HL-60 (cell line): ENCODE measurements at regions not wholly inside any gene's neighbourhood (a gene's known extent, or its start where the extent isn't known, plus 50 kb on each side); places are given as distances from the start of the nearest gene placed in this dataset.

ENCODE experiments used
- DNase-seq, 2 experiments: peaks; one replicate each; pipeline ENCODE4 v3.0.0-alpha.2; 2010 to 2020; ENCODE audit warnings: low read depth in 1 of 2, low spot score in 1 of 2
- H3K27ac ChIP-seq: fragments of 250-450 bp; sonication (Bioruptor Pico); replicated peaks from 2 replicates; pipeline ENCODE4 v1.5.1; 2020; ENCODE audit warnings: mild to moderate bottlenecking, moderate library complexity
- H3K27me3 ChIP-seq: fragments of 250-450 bp; sonication (Bioruptor Pico); 2 replicates; pipeline ENCODE4 v1.5.1; 2021; ENCODE audit warnings: mild to moderate bottlenecking, moderate library complexity; ENCODE audit not compliant: insufficient read depth, poor library complexity, severe bottlenecking
- H3K4me3 ChIP-seq: replicated peaks from 2 replicates; pipeline ENCODE4 v1.5.1; 2011; ENCODE audit warnings: mild to moderate bottlenecking, control low read depth, low read length; ENCODE audit not compliant: insufficient read depth
- GABPA ChIP-seq: IDR thresholded peaks from 2 replicates; pipeline ENCODE4 v1.6.1; 2012; ENCODE audit warnings: low read depth
- POLR2AphosphoS5 ChIP-seq: IDR thresholded peaks from 2 replicates; pipeline ENCODE4 v1.6.1; 2012; ENCODE audit warnings: low read depth
- SPI1 ChIP-seq: IDR thresholded peaks from 2 replicates; pipeline ENCODE4 v1.6.1; 2012; ENCODE audit warnings: low read depth, mild to moderate bottlenecking, borderline replicate concordance
- TF ChIP-seq, protein P1 (sequence below): IDR thresholded peaks from one replicate; pipeline ENCODE4 v1.5.1; 2011; ENCODE audit warnings: low read length, control low read depth, inconsistent platforms; ENCODE audit not compliant: insufficient read depth
- TF ChIP-seq, protein P2 (sequence below): IDR thresholded peaks from 2 replicates; pipeline ENCODE4 v1.6.1; 2012; ENCODE audit warnings: low read depth; ENCODE audit not compliant: insufficient replicate concordance

DNA sequence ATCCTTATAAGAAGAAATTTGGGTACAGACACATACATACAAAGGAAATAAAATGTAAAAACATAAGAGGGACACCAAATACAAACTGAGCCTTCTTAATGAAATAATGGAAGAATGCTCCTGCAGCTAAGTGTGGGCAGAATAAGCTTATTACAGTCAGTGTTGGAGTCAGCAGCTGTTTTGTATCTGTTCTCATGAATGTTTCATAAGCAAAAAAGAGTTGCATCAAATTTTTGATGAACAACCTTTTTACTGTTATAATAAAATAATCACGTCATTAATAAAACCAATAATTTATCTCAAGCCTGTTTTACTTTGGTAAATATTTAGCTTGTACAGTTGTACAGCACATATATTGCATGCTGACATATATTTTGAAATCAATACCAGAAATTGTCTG lies 545.6 kb downstream of the LRRC70 start:
- no peak for DNase-seq
- H3K27me3 ChIP-seq: no peaks in the 10 kb centered on the region
- no peak overlapping the region for H3K4me3 ChIP-seq
- TF ChIP-seq POLR2AphosphoS5 (no peak), SPI1 (no peak), GABPA (no peak)
- TF ChIP-seq, protein P1, sequence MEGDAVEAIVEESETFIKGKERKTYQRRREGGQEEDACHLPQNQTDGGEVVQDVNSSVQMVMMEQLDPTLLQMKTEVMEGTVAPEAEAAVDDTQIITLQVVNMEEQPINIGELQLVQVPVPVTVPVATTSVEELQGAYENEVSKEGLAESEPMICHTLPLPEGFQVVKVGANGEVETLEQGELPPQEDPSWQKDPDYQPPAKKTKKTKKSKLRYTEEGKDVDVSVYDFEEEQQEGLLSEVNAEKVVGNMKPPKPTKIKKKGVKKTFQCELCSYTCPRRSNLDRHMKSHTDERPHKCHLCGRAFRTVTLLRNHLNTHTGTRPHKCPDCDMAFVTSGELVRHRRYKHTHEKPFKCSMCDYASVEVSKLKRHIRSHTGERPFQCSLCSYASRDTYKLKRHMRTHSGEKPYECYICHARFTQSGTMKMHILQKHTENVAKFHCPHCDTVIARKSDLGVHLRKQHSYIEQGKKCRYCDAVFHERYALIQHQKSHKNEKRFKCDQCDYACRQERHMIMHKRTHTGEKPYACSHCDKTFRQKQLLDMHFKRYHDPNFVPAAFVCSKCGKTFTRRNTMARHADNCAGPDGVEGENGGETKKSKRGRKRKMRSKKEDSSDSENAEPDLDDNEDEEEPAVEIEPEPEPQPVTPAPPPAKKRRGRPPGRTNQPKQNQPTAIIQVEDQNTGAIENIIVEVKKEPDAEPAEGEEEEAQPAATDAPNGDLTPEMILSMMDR: no peak
- TF ChIP-seq, protein P2, sequence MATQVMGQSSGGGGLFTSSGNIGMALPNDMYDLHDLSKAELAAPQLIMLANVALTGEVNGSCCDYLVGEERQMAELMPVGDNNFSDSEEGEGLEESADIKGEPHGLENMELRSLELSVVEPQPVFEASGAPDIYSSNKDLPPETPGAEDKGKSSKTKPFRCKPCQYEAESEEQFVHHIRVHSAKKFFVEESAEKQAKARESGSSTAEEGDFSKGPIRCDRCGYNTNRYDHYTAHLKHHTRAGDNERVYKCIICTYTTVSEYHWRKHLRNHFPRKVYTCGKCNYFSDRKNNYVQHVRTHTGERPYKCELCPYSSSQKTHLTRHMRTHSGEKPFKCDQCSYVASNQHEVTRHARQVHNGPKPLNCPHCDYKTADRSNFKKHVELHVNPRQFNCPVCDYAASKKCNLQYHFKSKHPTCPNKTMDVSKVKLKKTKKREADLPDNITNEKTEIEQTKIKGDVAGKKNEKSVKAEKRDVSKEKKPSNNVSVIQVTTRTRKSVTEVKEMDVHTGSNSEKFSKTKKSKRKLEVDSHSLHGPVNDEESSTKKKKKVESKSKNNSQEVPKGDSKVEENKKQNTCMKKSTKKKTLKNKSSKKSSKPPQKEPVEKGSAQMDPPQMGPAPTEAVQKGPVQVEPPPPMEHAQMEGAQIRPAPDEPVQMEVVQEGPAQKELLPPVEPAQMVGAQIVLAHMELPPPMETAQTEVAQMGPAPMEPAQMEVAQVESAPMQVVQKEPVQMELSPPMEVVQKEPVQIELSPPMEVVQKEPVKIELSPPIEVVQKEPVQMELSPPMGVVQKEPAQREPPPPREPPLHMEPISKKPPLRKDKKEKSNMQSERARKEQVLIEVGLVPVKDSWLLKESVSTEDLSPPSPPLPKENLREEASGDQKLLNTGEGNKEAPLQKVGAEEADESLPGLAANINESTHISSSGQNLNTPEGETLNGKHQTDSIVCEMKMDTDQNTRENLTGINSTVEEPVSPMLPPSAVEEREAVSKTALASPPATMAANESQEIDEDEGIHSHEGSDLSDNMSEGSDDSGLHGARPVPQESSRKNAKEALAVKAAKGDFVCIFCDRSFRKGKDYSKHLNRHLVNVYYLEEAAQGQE: no peak
- H3K27ac ChIP-seq: no peak overlapping the region

DNA sequence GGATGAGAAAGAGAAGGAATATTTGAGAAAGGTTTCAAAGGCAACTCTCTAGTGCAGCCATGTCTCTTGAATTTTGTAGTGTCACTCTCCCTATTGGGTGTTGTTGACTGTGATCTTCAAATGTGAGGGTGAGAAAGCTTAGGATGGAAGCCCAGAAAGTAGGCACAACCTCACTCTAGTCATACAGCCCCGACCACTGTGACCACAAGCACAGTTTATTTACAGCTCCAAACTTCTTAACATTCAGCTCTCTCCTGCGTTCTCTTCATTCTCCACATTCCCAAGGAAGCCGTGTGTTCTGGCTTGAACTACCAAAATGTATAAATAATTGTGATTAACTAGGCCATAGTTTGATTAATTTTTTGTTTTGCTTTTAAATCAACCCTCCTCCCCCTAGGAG lies 542.9 kb downstream of the LRRC70 start:
- DNase-seq: no peak
- no peaks in the 10 kb centered on the region for H3K27me3 ChIP-seq
- no peak overlapping the region for H3K4me3 ChIP-seq
- H3K27ac ChIP-seq: no peak overlapping the region
- TF ChIP-seq SPI1: no peak
- no peak for TF ChIP-seq POLR2AphosphoS5
- TF ChIP-seq GABPA: no peak
- TF ChIP-seq, protein P2: no peak
- TF ChIP-seq, protein P1: no peak

DNA sequence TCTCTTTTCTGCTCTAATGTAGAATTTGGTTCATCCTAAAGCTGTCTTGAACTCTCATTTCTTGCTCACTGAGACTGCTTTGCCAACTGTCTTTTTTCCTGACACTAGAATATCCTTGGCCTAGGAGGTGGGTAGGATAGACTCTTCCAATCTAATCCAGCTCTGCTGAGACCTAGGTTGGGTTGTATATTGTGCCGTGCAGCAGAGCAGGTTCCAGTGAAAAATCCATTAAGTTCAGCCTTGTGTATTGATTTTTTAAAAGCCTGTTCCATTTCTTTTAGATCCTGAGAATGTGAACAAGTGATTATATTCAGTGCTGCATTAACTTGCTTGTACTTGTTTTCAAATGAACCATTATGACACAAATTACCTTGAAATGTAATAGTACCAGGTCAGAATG lies 539.6 kb downstream of the LRRC70 start:
- DNase-seq: no peak
- no peak overlapping the region for H3K27ac ChIP-seq
- H3K27me3 ChIP-seq: no peaks in the 10 kb centered on the region
- no peak for TF ChIP-seq SPI1
- TF ChIP-seq, protein P1: no peak
- no peak for TF ChIP-seq GABPA
- TF ChIP-seq POLR2AphosphoS5: no peak
- TF ChIP-seq, protein P2: no peak
- no peak overlapping the region for H3K4me3 ChIP-seq
